ENCODE measurements at regions not wholly inside any gene's neighbourhood (a gene's known extent, or its start where the extent isn't known, plus 50 kb on each side); places are given as distances from the start of the nearest gene placed in this dataset.

- Histone ChIP-seq H3K36me3 (replicated peaks; ENCODE audit: insufficient read depth, low read depth) (no peaks in the 10 kb centered on the region), H3K27ac (peak overlapping the region; percentile 87), H3K27me3 (no peaks in the 10 kb centered on the region), H3K4me1 (ENCODE audit: insufficient read depth) (peaks cover 19% of the 10 kb centered on the region), H3K9me3 (ENCODE audit: low read depth) (no peaks in the 10 kb centered on the region), H4K20me1 (ENCODE audit: insufficient read depth, poor library complexity, severe bottlenecking) (no peaks in the 10 kb centered on the region), H3K79me2 (no peaks in the 10 kb centered on the region), H3K4me2 (no peak overlapping the region), H3K9me2 (replicated peaks; ENCODE audit: insufficient read depth) (no peaks in the 10 kb centered on the region), H3K4me3 (no peak overlapping the region), H2AFZ (no peak overlapping the region)
- 79% methylated on average over 9 of the region's 9 CpGs for WGBS (ENCODE audit: low lambda C conversion rate, missing lambda C conversion rate)
- DNase-seq (ENCODE audit: low spot score), result peak; percentile 47
- TF ChIP-seq EZH2 (IDR thresholded peaks at IDR 0.05; ENCODE audit: borderline replicate concordance) (no peak), CTCF (IDR thresholded peaks at IDR 0.05; ENCODE audit: poor library complexity) (no peak), EZH2phosphoT487 (IDR thresholded peaks at IDR 0.05; ENCODE audit: low read depth, severe bottlenecking, unreplicated experiment) (no peak)
These were observed 140.8 kb upstream of the RAB4A start for GRCh38 chr1:229130028-229130668.

GRCh38 chr1:229131243-229132105, 139.4 kb upstream of the RAB4A start:
- TF ChIP-seq EZH2 (IDR thresholded peaks at IDR 0.05; ENCODE audit: borderline replicate concordance), result no peak
- no peak for TF ChIP-seq CTCF (IDR thresholded peaks at IDR 0.05; ENCODE audit: poor library complexity)
- H3K27me3 ChIP-seq, result no peaks in the 10 kb centered on the region
- no peaks in the 10 kb centered on the region for H4K20me1 ChIP-seq (ENCODE audit: insufficient read depth, poor library complexity, severe bottlenecking)
- 67% methylated on average over 1 of the region's 1 CpG for WGBS (ENCODE audit: low lambda C conversion rate, missing lambda C conversion rate)
- H2AFZ ChIP-seq, result no peak overlapping the region
- H3K27ac ChIP-seq, result peak overlapping the region; percentile 87
- H3K79me2 ChIP-seq, result no peaks in the 10 kb centered on the region
- H3K4me1 ChIP-seq (ENCODE audit: insufficient read depth), result peaks cover 19% of the 10 kb centered on the region
- peak; percentile 44 for DNase-seq (ENCODE audit: low spot score)
- no peaks in the 10 kb centered on the region for H3K9me3 ChIP-seq (ENCODE audit: low read depth)
- H3K36me3 ChIP-seq (replicated peaks; ENCODE audit: insufficient read depth, low read depth), result no peaks in the 10 kb centered on the region
- no peaks in the 10 kb centered on the region for H3K9me2 ChIP-seq (replicated peaks; ENCODE audit: insufficient read depth)
- no peak overlapping the region for H3K4me3 ChIP-seq
- no peak overlapping the region for H3K4me2 ChIP-seq

GRCh38 chr1:229132106-229132443, 138.8 kb upstream of the RAB4A start:
- no peaks in the 10 kb centered on the region for H3K36me3 ChIP-seq (replicated peaks; ENCODE audit: insufficient read depth, low read depth)
- peaks cover 19% of the 10 kb centered on the region for H3K4me1 ChIP-seq (ENCODE audit: insufficient read depth)
- no peaks in the 10 kb centered on the region for H3K9me2 ChIP-seq (replicated peaks; ENCODE audit: insufficient read depth)
- H2AFZ ChIP-seq, result no peak overlapping the region
- H3K4me2 ChIP-seq, result no peak overlapping the region
- no peaks in the 10 kb centered on the region for H3K27me3 ChIP-seq
- 90% methylated on average over 1 of the region's 1 CpG for WGBS (ENCODE audit: low lambda C conversion rate, missing lambda C conversion rate)
- H3K4me3 ChIP-seq, result no peak overlapping the region
- no peaks in the 10 kb centered on the region for H3K79me2 ChIP-seq
- TF ChIP-seq EZH2 (IDR thresholded peaks at IDR 0.05; ENCODE audit: borderline replicate concordance) (no peak), CTCF (IDR thresholded peaks at IDR 0.05; ENCODE audit: poor library complexity) (no peak), EZH2phosphoT487 (IDR thresholded peaks at IDR 0.05; ENCODE audit: low read depth, severe bottlenecking, unreplicated experiment) (no peak)
- DNase-seq (ENCODE audit: low spot score), result no peak
- H3K9me3 ChIP-seq (ENCODE audit: low read depth), result no peaks in the 10 kb centered on the region
- H4K20me1 ChIP-seq (ENCODE audit: insufficient read depth, poor library complexity, severe bottlenecking), result no peaks in the 10 kb centered on the region
- peak overlapping the region; percentile 87 for H3K27ac ChIP-seq

Data from hepatocyte (in vitro differentiated cells).